ENCODE measurements at regions not wholly inside any gene's neighbourhood (a gene's known extent, or its start where the extent isn't known, plus 50 kb on each side); places are given as distances from the start of the nearest gene placed in this dataset.

DNA sequence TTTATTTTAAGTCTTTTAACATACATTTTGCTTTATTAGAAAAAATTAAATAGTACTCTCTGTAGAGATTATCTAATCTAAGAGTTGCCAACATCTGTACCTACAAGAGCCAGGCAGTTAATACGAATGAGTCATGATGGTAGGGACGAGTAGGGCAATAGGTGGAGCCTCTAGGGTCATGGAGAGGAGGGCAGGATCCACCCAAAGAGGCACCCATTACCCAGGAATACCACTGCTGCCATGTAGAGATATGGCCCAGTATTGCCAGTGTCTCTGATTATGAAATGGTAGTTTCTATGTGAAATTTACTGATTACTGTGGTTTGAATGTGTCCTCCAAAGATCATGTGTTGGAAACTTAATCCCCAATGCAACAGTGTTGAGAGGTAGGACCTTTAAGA is 170.4 kb downstream of the PIK3R1 start:
- TF ChIP-seq ZFX (IDR thresholded peaks at IDR 0.05) = no peak
- TF ChIP-seq, protein P1, sequence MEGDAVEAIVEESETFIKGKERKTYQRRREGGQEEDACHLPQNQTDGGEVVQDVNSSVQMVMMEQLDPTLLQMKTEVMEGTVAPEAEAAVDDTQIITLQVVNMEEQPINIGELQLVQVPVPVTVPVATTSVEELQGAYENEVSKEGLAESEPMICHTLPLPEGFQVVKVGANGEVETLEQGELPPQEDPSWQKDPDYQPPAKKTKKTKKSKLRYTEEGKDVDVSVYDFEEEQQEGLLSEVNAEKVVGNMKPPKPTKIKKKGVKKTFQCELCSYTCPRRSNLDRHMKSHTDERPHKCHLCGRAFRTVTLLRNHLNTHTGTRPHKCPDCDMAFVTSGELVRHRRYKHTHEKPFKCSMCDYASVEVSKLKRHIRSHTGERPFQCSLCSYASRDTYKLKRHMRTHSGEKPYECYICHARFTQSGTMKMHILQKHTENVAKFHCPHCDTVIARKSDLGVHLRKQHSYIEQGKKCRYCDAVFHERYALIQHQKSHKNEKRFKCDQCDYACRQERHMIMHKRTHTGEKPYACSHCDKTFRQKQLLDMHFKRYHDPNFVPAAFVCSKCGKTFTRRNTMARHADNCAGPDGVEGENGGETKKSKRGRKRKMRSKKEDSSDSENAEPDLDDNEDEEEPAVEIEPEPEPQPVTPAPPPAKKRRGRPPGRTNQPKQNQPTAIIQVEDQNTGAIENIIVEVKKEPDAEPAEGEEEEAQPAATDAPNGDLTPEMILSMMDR (conservative IDR thresholded peaks at IDR 0.05) = no peak
- H3K27ac ChIP-seq = no peak overlapping the region

DNA sequence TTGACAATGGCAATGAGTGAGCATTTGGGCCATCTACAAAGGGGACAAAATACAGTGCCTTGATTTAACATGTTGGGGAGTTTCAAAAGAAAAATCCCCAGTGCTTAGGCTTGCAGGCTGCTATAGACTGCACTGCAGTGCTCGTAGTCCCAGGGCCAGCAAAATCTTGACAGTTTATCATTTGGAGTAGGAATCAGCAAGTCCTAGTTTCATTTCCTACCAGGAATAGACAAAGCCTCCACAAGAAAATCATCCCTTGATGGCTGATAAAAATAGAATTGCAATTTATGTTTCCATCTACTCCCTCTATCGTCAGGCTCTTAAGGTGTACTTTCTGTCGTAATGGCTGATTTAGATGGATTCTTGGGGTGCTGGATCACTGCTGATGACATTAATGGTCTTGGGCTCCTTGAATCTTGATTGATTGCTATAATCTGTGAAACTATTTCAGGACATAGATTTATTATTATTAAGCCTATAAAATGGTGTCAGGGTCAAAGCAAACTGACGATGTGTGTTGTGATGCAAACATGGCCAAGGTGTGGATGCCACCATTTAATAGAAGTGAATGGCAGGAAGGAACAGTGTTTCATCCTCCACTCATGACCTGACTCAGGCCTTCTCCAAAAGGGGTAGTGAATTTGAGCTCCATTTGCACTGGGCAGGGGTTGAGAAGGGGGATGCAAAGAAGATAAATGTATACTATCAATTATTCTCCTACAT is 171.7 kb downstream of the PIK3R1 start:
- TF ChIP-seq ZFX (IDR thresholded peaks at IDR 0.05) = no peak
- H3K27ac ChIP-seq = no peak overlapping the region

DNA sequence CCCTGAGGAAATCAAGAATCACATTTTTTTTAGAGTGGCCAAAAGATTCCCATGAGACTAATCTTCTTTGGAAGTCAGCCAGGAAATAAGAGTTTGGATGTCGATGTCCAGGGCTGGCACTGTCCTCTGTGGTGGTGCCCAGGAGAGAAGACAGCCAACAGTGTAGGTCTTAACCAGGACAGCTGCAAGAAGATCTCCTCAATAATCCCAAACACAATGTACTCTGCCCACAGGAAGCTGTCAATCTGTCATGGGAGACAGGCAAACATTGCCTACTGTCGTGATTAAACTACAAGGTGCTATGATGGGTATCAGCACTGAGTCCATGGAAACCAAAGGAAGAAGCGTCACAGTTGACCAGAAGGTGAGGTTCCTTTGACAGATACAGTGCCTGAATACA is 174.1 kb downstream of the PIK3R1 start:
- no peak for TF ChIP-seq ZFX (IDR thresholded peaks at IDR 0.05)
- TF ChIP-seq, protein P1 (conservative IDR thresholded peaks at IDR 0.05) = no peak
- H3K27ac ChIP-seq = no peak overlapping the region

DNA sequence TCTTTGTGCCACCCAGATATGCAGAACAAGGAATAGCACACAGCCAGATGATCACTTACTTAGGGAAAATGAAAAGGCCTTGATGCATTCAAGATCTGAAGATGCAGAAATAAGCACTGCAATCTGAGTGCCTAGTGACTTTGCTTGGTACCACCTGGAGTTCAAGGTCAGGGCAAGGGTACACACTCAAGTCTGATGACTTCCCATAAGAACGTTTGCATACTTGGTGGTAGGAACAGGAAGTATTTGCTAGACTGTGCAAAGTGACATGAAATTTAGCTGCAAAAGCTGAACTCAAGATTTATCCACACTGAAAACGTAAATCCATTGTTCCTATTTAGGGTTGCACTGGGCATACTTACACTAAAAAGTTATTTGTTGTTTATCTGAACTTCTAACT is 177.1 kb downstream of the PIK3R1 start:
- H3K27ac ChIP-seq = no peak overlapping the region; the same call in 1 of the 2 replicates
- TF ChIP-seq, protein P1 (conservative IDR thresholded peaks at IDR 0.05) = no peak
- TF ChIP-seq ZFX (IDR thresholded peaks at IDR 0.05) = no peak

DNA sequence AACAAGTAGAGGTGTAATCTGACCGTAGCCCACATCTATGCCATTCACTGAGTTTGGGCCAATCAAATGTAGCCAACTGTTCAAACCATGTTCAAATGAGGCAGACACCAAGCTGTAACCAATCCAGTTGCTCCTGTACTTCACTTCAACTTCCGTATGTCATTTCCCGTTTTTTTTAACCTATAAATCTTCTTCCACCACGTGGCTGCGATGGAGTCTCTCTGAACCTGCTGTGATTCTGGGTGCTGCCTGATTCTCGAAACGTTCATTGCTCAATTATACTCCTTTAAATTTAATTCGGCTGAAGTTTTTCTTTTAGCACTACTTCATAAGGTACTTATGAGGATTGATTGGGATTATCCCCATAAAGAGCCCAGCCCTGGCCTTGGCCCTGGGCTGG is 179.7 kb downstream of the PIK3R1 start:
- TF ChIP-seq ZFX (IDR thresholded peaks at IDR 0.05) = no peak
- TF ChIP-seq, protein P1 (conservative IDR thresholded peaks at IDR 0.05) = no peak
- H3K27ac ChIP-seq = peak overlapping the region; percentile 72

DNA sequence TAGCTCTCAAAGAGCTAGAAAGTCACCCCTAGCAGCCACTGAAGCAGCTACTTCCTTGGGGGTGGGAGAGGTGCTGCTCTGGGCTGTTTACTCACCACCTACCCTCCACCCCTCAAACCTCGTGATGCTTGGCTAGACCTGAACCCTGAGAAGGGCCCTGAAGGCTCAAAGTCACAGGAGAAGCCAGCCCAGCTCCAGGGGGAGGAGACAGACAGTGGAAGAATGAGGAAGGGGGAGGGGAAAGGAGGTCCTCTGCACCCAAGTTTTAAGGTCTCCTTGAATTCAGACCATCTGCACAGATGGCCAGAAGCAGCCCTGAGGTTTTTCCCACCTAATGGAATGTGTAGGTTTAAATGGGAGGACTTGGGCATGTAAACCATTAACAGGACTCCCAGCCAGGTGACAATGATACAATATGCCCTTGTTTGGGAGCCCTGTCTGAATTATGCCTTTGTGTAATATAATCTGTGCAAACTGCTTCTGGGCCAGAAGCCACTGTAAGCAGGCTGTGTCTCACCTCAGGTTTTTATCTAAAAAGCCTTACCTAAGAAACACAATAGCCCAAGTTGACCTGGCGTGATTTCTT is 180.5 kb downstream of the PIK3R1 start:
- TF ChIP-seq, protein P1 (conservative IDR thresholded peaks at IDR 0.05) = no peak
- no peak for TF ChIP-seq ZFX (IDR thresholded peaks at IDR 0.05)
- H3K27ac ChIP-seq = peak overlapping the region; percentile 72

DNA sequence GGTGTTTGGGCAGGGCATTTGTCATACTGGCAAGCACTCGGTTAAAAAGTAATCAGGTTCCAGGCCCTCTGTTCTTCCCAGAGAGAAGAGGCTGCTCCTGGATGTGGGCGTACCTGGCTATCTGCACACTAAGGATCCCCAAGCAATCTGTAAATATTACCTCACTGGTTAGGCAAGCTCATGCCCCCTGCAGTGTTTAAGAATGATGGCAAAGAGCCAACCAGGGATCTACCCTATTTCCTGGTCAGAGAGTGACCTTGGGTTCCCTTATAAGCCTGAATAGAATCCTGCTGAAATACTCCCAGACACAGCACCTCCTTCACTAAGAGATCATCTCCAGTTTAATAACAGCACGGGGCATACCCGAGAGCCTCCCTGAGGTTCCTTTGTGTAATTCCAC is 181.2 kb downstream of the PIK3R1 start:
- H3K27ac ChIP-seq = peak overlapping the region; percentile 72
- no peak for TF ChIP-seq ZFX (IDR thresholded peaks at IDR 0.05)
- TF ChIP-seq, protein P1 (conservative IDR thresholded peaks at IDR 0.05) = no peak
